ENCODE measurements at regions not wholly inside any gene's neighbourhood (a gene's known extent, or its start where the extent isn't known, plus 50 kb on each side); places are given as distances from the start of the nearest gene placed in this dataset.

GRCh38 chr9:135397142-135397541 is 82.4 kb upstream of the PPP1R26 start:
- DNase-seq (ENCODE audit: unreplicated experiment) = no peak
- intact Hi-C loops (cut with micrococcal nuclease) = no loop called here
- H3K4me3 Mint-ChIP-seq (ENCODE audit: unreplicated experiment) = no peak overlapping the region
- CTCF ChIA-PET = no interaction called here
- no peak overlapping the region for H3K27ac Mint-ChIP-seq (ENCODE audit: low read depth, unreplicated experiment)
- TF ChIP-seq CTCF (IDR thresholded peaks at IDR 0.05; ENCODE audit: unreplicated experiment) = no peak
- BruUV-seq (replicated peaks) = no TSS peak
- no peaks in the 10 kb centered on the region for H3K4me1 Mint-ChIP-seq (ENCODE audit: insufficient read depth, unreplicated experiment)
- peaks cover 10% of the 10 kb centered on the region for H3K9me3 Mint-ChIP-seq (ENCODE audit: unreplicated experiment)
- no peaks in the 10 kb centered on the region for H3K36me3 Mint-ChIP-seq (ENCODE audit: insufficient read depth, unreplicated experiment)
- POLR2A ChIA-PET = no interaction called here
- H3K27me3 Mint-ChIP-seq (ENCODE audit: insufficient read depth, unreplicated experiment) = peaks cover 19% of the 10 kb centered on the region

- no TSS peak for BruUV-seq (replicated peaks)
- POLR2A ChIA-PET = no interaction called here
- DNase-seq (ENCODE audit: unreplicated experiment) = no peak
- Mint-ChIP-seq H3K27me3 (ENCODE audit: insufficient read depth, unreplicated experiment) (peaks cover 19% of the 10 kb centered on the region), H3K4me1 (ENCODE audit: insufficient read depth, unreplicated experiment) (no peaks in the 10 kb centered on the region), H3K4me3 (ENCODE audit: unreplicated experiment) (no peak overlapping the region), H3K36me3 (ENCODE audit: insufficient read depth, unreplicated experiment) (no peaks in the 10 kb centered on the region), H3K9me3 (ENCODE audit: unreplicated experiment) (peaks cover 10% of the 10 kb centered on the region), H3K27ac (ENCODE audit: low read depth, unreplicated experiment) (no peak overlapping the region)
- no peak for TF ChIP-seq CTCF (IDR thresholded peaks at IDR 0.05; ENCODE audit: unreplicated experiment)
- intact Hi-C loops (cut with micrococcal nuclease) = no loop called here
- CTCF ChIA-PET = interaction anchor here (0.6 kb wide), 1 partner anchor 18 kb away, joined by 3 read pairs; no protein-coding TSS in a partner anchor
Measured at GRCh38 chr9:135399000-135399649, 80.5 kb upstream of the PPP1R26 start.

GRCh38 chr9:135400496-135400895 is 79.1 kb upstream of the PPP1R26 start:
- no peak for DNase-seq (ENCODE audit: unreplicated experiment)
- TF ChIP-seq CTCF (IDR thresholded peaks at IDR 0.05; ENCODE audit: unreplicated experiment) = no peak
- ChIA-PET POLR2A (no interaction called here), CTCF (no interaction called here)
- no TSS peak for BruUV-seq (replicated peaks)
- H3K4me3 Mint-ChIP-seq (ENCODE audit: unreplicated experiment) = no peak overlapping the region
- intact Hi-C loops (cut with micrococcal nuclease) = no loop called here
- H3K36me3 Mint-ChIP-seq (ENCODE audit: insufficient read depth, unreplicated experiment) = no peaks in the 10 kb centered on the region
- no peaks in the 10 kb centered on the region for H3K4me1 Mint-ChIP-seq (ENCODE audit: insufficient read depth, unreplicated experiment)
- no peaks in the 10 kb centered on the region for H3K9me3 Mint-ChIP-seq (ENCODE audit: unreplicated experiment)
- no peak overlapping the region for H3K27ac Mint-ChIP-seq (ENCODE audit: low read depth, unreplicated experiment)
- peaks cover 19% of the 10 kb centered on the region for H3K27me3 Mint-ChIP-seq (ENCODE audit: insufficient read depth, unreplicated experiment)

GRCh38 chr9:135401218-135401617 is 78.4 kb upstream of the PPP1R26 start:
- no peak for DNase-seq (ENCODE audit: unreplicated experiment)
- H3K27ac Mint-ChIP-seq (ENCODE audit: low read depth, unreplicated experiment) = no peak overlapping the region
- no TSS peak for BruUV-seq (replicated peaks)
- no peaks in the 10 kb centered on the region for H3K4me1 Mint-ChIP-seq (ENCODE audit: insufficient read depth, unreplicated experiment)
- POLR2A ChIA-PET = no interaction called here
- H3K27me3 Mint-ChIP-seq (ENCODE audit: insufficient read depth, unreplicated experiment) = peaks cover 20% of the 10 kb centered on the region
- H3K36me3 Mint-ChIP-seq (ENCODE audit: insufficient read depth, unreplicated experiment) = no peaks in the 10 kb centered on the region
- no peaks in the 10 kb centered on the region for H3K9me3 Mint-ChIP-seq (ENCODE audit: unreplicated experiment)
- no peak for TF ChIP-seq CTCF (IDR thresholded peaks at IDR 0.05; ENCODE audit: unreplicated experiment)
- CTCF ChIA-PET = no interaction called here
- H3K4me3 Mint-ChIP-seq (ENCODE audit: unreplicated experiment) = no peak overlapping the region
- intact Hi-C loops (cut with micrococcal nuclease) = no loop called here

All from MCF 10A (cell line).